Neural progenitor cell (in vitro differentiated cells): ENCODE measurements at regions not wholly inside any gene's neighbourhood (a gene's known extent, or its start where the extent isn't known, plus 50 kb on each side); places are given as distances from the start of the nearest gene placed in this dataset.

Experiments used
- CTCF ChIP-seq: fragments of 200-600 bp; sonication (generic); IDR thresholded peaks from 2 replicates; pipeline ENCODE4 v1.5.1; 2017; ENCODE audit warnings: antibody characterized with exemption, mild to moderate bottlenecking
- EZH2 ChIP-seq: fragments of 200-600 bp; sonication (generic); IDR thresholded peaks from 2 replicates; pipeline ENCODE4 v1.6.1; 2017; ENCODE audit warnings: antibody characterized with exemption, mild to moderate bottlenecking, moderate library complexity
- EZH2phosphoT487 ChIP-seq: fragments of 200-600 bp; sonication (generic); IDR thresholded peaks from 2 replicates; pipeline ENCODE4 v1.6.1; 2017; ENCODE audit warnings: antibody characterized with exemption

- no peak for TF ChIP-seq CTCF
- no peak for TF ChIP-seq EZH2phosphoT487
- TF ChIP-seq EZH2: no peak
Observed at GRCh38 chr16:64449506-64449905, 672.4 kb downstream of the CDH11 start.
